Stimulated activated naive CD8-positive, alpha-beta T cell treated with anti-CD3 and anti-CD28 coated beads, Interleukin-15, Interleukin-2, amounts not matched to agents 100 U/mL and 50 U/mL, for 24 hours (primary cell): ENCODE measurements at regions not wholly inside any gene's neighbourhood (a gene's known extent, or its start where the extent isn't known, plus 50 kb on each side); places are given as distances from the start of the nearest gene placed in this dataset.
"Not testable (repeated sequence)": the region's sequence is repeated elsewhere in the genome, so short reads cannot be mapped to it uniquely, and the experiment has no call there.

Source experiments
- ATAC-seq: fragments of 150-1000 bp; cut with Tn5 transposase; one replicate; pipeline ENCODE4 v1.10.0; 2021
- DNase-seq: peaks from one replicate; pipeline ENCODE4 v3.0.0; 2021

- ATAC-seq (no peak), DNase-seq (no peak)
Observed at GRCh38 chr6:170011204-170012036, 260.0 kb downstream of the ERMARD start.

- ATAC-seq: no peak
- DNase-seq: no peak
Observed at GRCh38 chr6:170010665-170011203, 259.3 kb downstream of the ERMARD start.

GRCh38 chr6:170008294-170008785 lies 256.9 kb downstream of the ERMARD start:
- ATAC-seq (no peak), DNase-seq (no peak)

DNA sequence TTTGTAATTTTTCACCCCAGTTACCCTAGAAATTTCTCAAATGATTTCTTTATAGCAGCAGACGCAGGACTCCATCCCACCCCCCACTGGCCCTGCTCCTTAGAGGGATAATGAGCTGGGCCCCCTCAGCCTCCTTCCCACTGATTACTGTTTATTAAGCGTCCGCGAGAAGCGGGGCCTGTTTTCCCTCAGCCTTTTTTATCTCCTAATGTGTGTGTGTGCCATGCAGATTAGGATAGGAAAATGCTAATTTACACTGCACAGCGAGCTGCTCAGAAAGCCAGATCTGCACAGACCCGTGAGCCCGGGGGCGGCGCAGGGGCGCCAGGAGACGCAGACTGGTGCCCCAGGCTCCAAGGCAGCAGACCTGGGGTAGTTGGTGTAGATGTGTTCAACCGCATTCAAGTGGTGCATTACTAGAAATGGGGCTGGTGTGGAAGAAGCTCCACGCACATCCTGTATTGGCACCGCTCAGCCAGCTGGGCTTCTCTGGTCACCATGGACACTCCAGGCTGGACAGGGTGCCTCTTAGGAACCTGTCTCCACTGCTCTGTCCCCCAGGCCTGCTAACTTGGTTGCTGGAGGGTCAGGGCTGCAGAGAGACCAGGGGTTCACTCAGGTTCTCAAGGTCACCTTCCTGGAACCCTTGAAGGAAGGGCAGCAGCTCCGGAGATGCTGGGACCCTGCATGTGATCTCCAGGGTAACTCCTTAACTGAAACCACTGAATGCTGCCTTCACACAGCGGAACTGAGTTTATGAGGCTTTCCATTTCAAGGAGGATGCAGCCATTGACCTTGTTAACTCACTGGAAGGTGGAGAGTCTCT lies 256.3 kb downstream of the ERMARD start:
- ATAC-seq (no peak), DNase-seq (no peak)

DNA sequence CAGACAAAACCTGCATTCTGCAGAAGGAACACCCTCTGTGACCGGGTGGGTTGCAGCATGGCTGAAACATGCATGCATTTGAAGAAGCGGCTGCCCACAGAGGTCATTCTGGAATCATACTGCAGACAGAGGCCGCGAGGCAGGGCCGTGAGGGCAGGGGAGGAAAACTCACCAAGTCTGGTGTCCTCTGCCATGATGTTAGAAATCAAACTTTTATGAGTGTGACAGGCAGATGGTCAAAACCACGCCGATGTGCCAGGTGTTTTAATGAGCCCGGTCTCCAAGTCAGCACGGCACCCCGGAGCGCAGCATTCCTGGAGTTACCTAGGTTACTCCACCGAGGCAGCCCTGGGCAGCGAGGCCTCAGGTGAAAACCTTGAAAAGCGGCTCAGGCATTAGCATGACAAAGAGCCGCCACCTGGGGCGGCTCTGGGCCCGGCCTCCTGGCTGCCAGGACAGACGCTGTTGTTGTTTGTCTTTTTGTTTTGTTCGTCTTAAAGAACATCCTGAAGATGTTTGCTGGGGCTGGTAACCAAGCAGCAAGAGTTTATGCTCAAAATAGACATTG lies 255.6 kb downstream of the ERMARD start:
- ATAC-seq (no peak), DNase-seq (no peak)

- ATAC-seq (no peak), DNase-seq (peak; percentile 1)
Observed at GRCh38 chr6:170006071-170006899, 254.9 kb downstream of the ERMARD start.

DNA sequence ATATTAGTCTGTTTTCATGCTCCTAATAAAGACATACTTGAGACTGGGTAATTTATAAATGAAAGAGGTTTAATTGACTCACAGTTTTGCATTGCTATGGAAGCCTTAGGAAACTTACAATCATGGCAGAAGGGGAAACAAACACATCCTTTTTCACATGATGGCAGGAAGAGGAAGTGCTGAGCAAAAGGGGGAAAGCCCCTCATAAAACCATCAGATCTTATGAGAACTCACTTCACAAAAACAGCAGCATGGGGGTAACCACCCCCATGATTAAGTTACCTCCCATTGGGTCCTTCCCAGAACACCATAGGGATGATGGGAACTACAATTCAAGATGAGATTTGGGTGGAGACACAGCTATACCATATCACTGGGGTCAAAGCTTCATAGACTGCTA lies 254.2 kb downstream of the ERMARD start:
- ATAC-seq (no peak), DNase-seq (no peak)

DNA sequence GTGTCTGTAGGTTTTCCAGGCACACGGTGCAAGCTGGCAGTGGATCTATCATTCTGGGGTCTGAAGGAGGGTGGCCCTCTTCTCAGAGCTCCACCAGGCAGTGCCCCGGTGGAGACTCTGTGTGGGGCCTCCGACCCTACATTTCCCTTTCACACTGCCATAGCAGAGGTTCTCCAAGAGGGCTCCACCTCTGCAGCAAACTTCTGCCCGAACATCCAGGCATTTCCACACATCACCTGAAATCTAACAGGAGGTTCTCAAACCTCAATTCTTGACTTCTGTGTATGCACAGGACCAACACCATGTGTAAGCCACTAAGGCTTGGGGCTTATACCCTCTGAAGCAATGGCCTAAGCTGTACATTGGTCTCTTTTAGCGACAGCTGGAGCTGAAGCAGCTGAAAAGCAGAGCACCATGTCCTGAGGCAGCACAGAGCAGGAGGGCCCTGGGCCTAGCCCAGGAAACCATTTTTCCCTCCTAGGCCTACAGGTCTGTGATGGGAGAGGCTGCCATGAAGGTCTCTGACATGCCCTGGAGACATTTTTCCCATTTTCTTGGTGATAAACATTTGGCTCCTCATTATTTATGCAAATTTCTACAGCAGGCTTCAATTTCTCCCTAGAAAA lies 253.3 kb downstream of the ERMARD start:
- no peak for ATAC-seq

DNA sequence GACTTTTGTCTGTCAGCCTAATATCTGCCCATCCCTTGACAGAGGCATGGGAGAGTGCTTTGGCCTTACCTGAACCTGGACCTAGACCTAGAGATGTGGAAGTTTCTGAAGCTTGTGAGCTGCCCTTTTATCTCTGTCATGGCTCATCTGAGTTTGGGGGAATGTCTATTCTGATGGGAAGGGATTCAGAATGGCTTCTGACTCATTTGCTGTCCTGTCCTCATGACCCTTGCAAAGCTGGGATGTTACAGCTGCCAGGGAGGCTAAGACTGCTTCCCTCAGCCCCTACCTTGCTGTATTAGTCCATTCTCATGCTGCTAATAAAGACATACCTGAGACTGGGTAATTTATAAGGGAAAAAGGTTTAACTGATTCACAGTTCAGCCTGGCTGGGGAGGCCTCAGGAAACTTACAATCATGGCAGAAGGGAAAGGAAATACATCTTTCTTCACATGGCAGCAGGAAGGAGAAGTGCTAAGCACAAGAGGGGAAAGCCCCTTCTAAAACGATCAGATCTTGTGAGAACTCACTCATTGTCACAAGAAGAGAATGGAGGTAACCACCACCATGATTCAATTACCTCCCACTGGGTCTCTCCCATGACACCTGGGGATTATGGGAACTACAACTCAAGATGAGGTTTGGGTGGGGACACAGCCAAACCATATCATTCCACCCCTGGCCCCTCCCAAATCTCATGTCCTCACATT lies 252.2 kb downstream of the ERMARD start:
- ATAC-seq: no peak
- no peak for DNase-seq

More for the DNA sequence above, 253.3 kb downstream of the ERMARD start:
- no peak for DNase-seq

DNA sequence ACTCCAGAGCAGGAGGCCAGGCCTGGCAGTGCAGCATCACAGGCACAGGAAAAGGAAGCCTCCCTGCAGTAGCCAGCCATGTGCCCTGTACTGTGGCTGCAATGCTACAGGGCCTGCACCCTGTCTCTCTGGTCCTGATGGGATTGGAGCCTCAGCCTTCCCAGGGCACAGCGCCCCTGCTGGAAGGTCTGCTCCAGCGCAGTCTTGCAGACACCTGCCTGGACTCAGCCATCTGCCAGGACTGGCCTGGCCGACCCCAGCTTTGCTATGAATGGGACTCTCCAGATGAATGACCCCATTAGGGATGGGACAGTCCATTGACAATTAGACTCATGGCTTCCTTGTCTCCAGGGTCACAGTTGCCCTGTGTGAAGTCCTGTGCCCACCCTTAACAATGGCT lies 251.6 kb downstream of the ERMARD start:
- ATAC-seq: no peak

GRCh38 chr6:170001782-170002181 lies 250.4 kb downstream of the ERMARD start:
- not testable (repeated sequence) for ATAC-seq, DNase-seq

More for the DNA sequence above, 251.6 kb downstream of the ERMARD start:
- DNase-seq: no peak

- DNase-seq: no peak
- no peak for ATAC-seq
Observed at GRCh38 chr6:170000071-170000843, 248.8 kb downstream of the ERMARD start.

DNA sequence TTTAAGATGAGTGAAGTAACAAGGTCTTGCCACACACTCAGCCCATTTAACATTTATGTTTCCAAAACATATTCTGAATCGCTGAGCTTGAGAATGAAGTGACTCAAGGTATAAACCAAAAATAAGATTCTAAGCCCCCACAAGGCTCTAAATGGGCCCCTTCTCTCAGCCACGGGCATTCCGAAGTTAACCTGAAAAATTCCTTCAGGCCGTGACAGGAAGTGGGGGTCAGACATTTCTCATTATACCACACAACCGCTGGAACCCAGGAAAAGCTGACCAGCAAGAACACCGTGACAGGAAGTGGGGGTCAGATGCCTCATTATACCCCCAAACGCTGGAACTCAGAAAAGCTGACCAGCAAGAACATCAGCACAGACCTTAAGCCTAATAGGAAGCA lies 247.9 kb downstream of the ERMARD start:
- ATAC-seq (no peak), DNase-seq (no peak)

DNA sequence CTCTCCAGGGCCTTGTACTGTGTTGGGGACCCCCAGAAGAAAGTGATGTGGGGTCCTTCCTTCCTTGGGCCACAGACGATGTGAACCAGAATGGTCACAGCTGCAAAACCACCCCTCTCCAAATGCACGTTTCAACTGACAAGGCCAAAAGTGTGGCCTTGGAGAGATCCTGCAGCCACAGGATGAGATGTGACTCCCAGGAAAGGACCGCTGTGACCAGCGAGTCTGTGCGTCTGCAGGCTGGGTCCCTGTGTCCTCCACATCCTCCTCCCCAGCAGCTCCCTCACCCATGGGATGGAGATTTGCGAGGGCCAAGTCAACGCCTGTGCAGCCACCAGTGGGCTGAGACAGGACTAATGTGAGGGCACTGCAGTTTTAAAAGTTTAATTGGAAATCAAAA lies 247.0 kb downstream of the ERMARD start:
- DNase-seq (no peak), ATAC-seq (no peak)

DNA sequence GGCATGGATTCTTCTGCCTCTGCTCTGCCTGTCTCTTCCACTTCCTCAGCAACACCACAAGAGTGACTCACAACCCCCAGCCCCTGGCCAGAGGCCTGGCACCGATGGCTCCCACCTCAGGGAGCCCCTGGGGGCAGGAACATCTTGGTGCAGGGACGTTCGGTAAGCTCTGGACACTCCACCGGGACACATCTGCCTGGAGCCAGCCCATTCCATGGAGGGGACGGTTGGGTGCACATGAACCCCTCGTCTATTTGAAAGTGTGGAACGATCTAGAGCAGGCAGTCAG lies 246.5 kb downstream of the ERMARD start:
- no peak for DNase-seq
- no peak for ATAC-seq

- DNase-seq: no peak
- ATAC-seq: no peak
Observed at GRCh38 chr6:169997187-169997929, 245.9 kb downstream of the ERMARD start.

DNA sequence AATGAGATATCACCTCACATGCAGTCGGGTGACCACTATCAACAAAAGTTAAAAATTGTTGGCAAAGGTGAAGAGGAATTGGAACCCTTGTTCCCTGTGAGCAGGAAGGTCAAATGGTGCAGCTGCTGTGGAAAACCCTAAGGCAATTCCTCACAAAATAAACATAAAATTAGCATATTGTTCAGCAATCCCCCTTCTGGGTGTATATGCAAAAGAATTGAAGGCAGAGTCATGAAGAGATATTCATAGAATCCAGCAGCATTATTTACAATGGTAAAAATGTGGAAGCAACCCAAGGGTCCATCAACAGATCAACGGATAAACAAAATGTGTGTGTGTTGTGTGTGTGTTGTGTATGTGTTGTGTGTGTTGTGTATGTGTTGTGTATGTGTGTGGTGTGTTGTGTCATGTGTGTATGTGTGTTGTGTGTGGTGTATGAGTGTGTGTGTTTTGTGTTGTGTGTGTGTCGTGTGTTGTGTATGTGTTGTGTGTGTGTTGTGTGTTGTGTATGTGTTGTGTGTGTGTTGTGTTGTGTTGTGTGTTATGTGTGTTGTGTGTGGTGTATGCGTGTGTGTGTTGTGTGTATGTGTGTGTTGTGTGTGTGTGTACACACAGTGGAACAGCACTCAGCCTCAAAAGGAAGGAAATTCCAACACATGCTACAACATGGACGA lies 245.1 kb downstream of the ERMARD start:
- ATAC-seq (no peak), DNase-seq (no peak)

GRCh38 chr6:169994739-169995138 lies 243.3 kb downstream of the ERMARD start:
- DNase-seq (no peak), ATAC-seq (no peak)
